IPS DF 6.9 (cell line): ENCODE measurements at regions not wholly inside any gene's neighbourhood (a gene's known extent, or its start where the extent isn't known, plus 50 kb on each side); places are given as distances from the start of the nearest gene placed in this dataset.
A peak's percentile ranks its signal among the peaks of the same experiment; 100 is the strongest.

Experiments
- DNase-seq: peaks from one replicate; pipeline ENCODE4 v3.0.0-alpha.2; 2013; ENCODE audit warnings: low read depth, low spot score
- H3K27ac ChIP-seq: one replicate; pipeline ENCODE4 v1.5.1; 2013; ENCODE audit warnings: low read length, control low read depth
- H3K27me3 ChIP-seq: 2 replicates; pipeline ENCODE4 v1.6.1; 2013; ENCODE audit warnings: mild to moderate bottlenecking, low read length; ENCODE audit not compliant: control insufficient read depth, insufficient read depth
- H3K36me3 ChIP-seq: 2 replicates; pipeline ENCODE4 v1.6.1; 2013; ENCODE audit warnings: low read length; ENCODE audit not compliant: control insufficient read depth, insufficient read depth
- H3K4me1 ChIP-seq: 2 replicates; pipeline ENCODE4 v1.6.1; 2013; ENCODE audit warnings: low read length; ENCODE audit not compliant: control insufficient read depth, insufficient read depth
- H3K4me3 ChIP-seq: 2 replicates; pipeline ENCODE4 v1.5.1; 2013; ENCODE audit warnings: mild to moderate bottlenecking, low read length
- H3K9me3 ChIP-seq: 2 replicates; pipeline ENCODE4 v1.6.1; 2013; ENCODE audit warnings: low read length, inconsistent platforms; ENCODE audit not compliant: control insufficient read depth, insufficient read depth
- WGBS: extraction: QIAGEN DNeasy Blood & Tissue Kit; methylation state at CpG from one replicate; pipeline ENCODE4 v1.1.7; 2013; ENCODE audit warnings: mixed read lengths, missing lambda C conversion rate; ENCODE audit not compliant: insufficient read length, insufficient coverage; 5-methylcytosine and 5-hydroxymethylcytosine counted together

DNA sequence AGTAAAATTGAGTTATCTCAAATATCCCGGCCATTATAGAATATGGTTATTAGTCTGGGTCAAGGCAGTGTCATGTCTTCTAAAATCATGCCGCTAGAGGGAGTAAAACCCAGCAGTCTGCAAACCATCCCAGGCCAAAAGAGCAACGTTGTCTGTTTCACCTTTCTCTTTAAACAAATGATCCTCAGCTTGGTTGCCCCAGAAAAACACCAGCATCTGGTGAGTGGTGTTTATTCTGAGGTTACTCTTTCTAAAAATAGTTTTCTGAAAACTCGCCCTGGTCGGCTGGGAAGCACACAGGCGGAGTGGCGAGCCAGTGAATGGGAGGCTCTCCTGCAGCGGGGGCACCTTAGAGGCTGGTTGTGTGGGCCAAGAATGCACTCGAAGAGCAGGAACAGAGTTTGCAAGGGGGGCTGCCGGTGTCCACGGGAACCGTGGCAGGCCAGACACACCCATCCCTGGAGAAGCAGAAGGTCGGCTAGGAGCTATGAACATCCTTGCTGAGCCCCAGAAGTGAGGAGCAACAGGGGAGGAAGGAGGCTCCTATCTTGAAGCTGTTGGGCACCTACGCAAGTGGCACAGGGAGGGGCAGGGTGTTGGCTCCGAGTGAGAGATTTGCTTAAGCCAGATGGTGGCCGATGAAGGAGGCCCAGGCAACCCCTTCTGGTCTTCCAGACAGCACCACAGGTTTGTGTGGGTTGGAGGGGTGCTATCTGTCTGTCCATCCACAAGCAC lies 297.1 kb downstream of the ETS1 start:
- peak; percentile 11 for DNase-seq
- Histone ChIP-seq H3K27ac (no peak overlapping the region), H3K36me3 (no peaks in the 10 kb centered on the region), H3K9me3 (no peaks in the 10 kb centered on the region), H3K4me3 (no peak overlapping the region), H3K27me3 (no peaks in the 10 kb centered on the region), H3K4me1 (0 out of 2 replicates have a peak, but pooled peaks cover 1% of the 10 kb centered on the region)
- WGBS, result no CpG with 5 or more reads among the region's 16 CpGs

DNA sequence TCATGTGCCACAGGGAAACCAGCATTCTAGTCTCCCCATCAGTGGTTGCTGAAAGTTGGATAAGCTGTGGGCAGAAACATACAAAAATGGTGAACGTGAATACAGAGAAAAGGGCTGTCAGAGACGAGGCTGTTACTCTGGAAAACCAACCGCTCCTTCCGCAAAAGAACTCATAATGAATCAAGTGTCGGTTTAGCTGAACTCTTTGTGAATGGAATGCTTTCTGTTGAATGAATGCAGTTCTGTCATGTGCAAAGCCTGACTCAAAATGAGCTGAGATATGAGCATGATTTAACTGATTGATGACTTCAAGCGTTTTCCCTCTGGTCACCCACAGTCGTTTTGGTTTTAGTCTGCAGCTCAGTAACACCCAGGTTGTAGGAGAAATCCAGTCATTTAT lies 298.3 kb downstream of the ETS1 start:
- H3K4me1 ChIP-seq, result 0 out of 2 replicates have a peak, but pooled peaks cover 1% of the 10 kb centered on the region
- no peaks in the 10 kb centered on the region for H3K9me3 ChIP-seq
- DNase-seq, result no peak
- no CpG with 5 or more reads among the region's 7 CpGs for WGBS
- no peak overlapping the region for H3K4me3 ChIP-seq
- H3K36me3 ChIP-seq, result no peaks in the 10 kb centered on the region
- H3K27ac ChIP-seq, result no peak overlapping the region
- H3K27me3 ChIP-seq, result no peaks in the 10 kb centered on the region

DNA sequence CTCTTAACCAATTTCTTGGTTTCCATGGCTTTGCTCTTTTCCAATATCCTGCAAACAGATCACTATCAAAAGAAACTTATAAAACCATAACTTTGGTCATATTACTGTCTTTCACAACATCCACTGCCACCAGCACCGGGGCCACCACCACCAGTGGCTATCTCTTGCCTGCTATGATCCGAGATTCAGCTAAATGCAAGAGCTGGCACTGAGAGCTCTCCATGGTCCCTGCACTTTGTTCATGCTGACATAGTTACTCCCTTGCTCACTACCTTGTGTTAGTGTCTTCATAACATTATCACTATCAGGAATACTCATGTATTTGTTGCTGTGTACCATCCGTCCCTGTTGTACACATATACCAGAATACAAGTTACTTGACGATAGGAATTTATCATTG lies 299.0 kb downstream of the ETS1 start:
- Histone ChIP-seq H3K27me3 (no peaks in the 10 kb centered on the region), H3K36me3 (no peaks in the 10 kb centered on the region), H3K9me3 (no peaks in the 10 kb centered on the region), H3K4me3 (no peak overlapping the region), H3K4me1 (0 out of 2 replicates have a peak, but pooled peaks cover 1% of the 10 kb centered on the region), H3K27ac (no peak overlapping the region)
- WGBS, result no CpG with 5 or more reads among the region's 4 CpGs
- DNase-seq, result no peak

DNA sequence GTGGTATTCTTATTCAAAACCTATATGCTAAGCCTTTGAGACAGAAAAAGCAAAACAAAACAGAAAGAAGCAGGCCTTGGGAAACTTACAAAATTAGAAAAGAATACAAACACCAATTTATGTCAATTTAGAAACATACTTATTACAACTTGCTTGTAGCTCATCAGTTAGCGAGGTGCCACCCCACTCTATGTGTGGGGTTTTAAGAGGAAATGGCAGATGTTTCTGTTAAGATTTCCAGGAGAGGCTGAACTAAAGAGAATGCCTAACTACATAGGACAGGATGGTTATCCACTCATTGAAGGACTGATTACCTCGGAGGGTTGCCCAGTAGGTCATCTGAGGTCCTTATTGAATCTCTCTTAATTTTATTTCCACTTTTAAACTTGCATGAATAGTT lies 302.0 kb downstream of the ETS1 start:
- H3K27me3 ChIP-seq, result no peaks in the 10 kb centered on the region
- H3K4me3 ChIP-seq, result no peak overlapping the region
- H3K4me1 ChIP-seq, result 0 out of 2 replicates have a peak, but pooled peaks cover 1% of the 10 kb centered on the region
- no CpG with 5 or more reads among the region's 2 CpGs for WGBS
- no peaks in the 10 kb centered on the region for H3K9me3 ChIP-seq
- H3K27ac ChIP-seq, result no peak overlapping the region
- no peaks in the 10 kb centered on the region for H3K36me3 ChIP-seq
- no peak for DNase-seq

DNA sequence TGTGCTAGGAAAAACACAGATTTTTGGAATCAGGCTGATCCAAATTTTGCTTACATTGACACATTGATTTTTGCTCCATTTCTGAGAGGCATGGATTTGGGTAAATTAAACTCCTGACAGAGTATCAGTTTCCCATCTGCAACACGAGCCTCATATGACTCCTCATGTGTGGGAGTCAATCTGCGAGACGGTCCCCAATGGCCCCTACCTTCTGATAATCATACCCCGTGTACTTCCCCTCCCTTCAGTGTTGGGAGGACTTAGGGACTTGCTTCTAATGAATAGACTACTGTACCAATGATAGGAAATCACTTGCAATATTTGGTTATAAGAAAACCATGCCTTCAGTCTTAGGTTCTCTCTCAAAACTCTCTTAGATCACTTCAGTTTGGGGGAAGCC lies 302.7 kb downstream of the ETS1 start:
- Histone ChIP-seq H3K4me1 (no peaks in the 10 kb centered on the region), H3K27ac (no peak overlapping the region), H3K27me3 (no peaks in the 10 kb centered on the region), H3K9me3 (no peaks in the 10 kb centered on the region), H3K36me3 (no peaks in the 10 kb centered on the region), H3K4me3 (no peak overlapping the region)
- WGBS, result no CpG with 5 or more reads among the region's 4 CpGs
- DNase-seq, result no peak

DNA sequence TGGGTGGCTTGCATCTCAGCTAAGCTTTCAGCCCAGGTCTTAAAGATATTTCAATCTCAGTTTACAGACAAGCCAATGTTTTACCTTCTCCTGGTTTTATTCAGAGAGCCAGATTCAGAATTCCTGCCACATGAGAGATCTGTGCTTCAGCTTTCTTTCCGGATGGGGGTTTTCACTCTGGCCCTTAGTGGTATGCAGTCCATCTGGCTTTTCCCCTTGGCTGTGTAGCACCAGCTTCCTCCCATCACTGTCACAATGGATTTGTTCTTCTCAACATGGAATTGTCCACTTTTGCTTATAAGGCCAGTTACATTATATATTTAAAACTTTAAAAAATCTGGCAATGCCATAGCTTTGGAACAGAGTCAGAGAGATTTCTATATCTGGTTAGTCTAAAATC lies 303.9 kb downstream of the ETS1 start:
- no peaks in the 10 kb centered on the region for H3K27me3 ChIP-seq
- H3K9me3 ChIP-seq, result no peaks in the 10 kb centered on the region
- H3K4me3 ChIP-seq, result no peak overlapping the region
- no peaks in the 10 kb centered on the region for H3K36me3 ChIP-seq
- no peak overlapping the region for H3K27ac ChIP-seq
- DNase-seq, result no peak
- WGBS, result no CpG with 5 or more reads among the region's 1 CpG
- H3K4me1 ChIP-seq, result no peaks in the 10 kb centered on the region

DNA sequence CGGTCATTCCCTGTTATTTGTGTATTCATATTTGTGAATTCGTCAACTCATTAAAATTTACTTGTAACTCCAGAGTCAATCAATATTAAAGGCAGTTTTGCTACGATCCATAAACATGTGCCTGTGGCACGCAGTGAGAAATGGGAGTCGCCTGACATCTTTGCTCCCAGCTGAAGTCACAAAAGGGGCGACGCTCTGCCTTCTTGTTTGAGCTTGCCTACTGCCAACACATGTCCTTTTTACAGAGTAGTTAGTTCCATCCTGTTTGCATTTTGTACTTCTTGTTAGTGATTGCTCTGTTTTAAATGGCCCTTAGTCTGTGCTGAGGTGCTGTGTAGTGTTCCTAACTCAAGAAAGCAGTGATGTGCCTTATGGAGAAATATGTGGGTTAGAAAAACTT lies 305.3 kb downstream of the ETS1 start:
- H3K4me3 ChIP-seq, result no peak overlapping the region
- no peaks in the 10 kb centered on the region for H3K36me3 ChIP-seq
- H3K27me3 ChIP-seq, result no peaks in the 10 kb centered on the region
- DNase-seq, result no peak
- H3K27ac ChIP-seq, result no peak overlapping the region
- H3K4me1 ChIP-seq, result no peaks in the 10 kb centered on the region
- no CpG with 5 or more reads among the region's 7 CpGs for WGBS
- no peaks in the 10 kb centered on the region for H3K9me3 ChIP-seq

DNA sequence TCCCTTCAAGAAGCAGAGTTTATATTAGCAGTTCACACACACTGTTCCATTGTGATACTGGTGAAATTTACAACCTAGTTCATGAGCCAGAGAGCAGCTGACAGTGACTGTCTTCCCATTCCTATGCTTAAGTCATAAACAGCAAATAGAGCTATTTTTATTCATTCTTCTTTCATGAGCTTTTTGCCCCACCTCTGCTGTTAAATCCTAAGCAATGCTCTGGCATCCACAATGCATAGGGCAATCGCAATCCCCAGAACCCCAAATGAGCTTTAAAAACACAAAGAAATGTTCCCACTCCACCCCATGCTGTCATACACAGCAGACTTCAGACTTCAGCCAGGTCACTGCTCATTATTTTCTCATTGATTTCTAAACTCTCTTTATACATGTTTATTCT lies 307.5 kb downstream of the ETS1 start:
- H3K27ac ChIP-seq, result no peak overlapping the region
- H3K27me3 ChIP-seq, result no peaks in the 10 kb centered on the region
- H3K9me3 ChIP-seq, result no peaks in the 10 kb centered on the region
- no peak overlapping the region for H3K4me3 ChIP-seq
- no CpG with 5 or more reads among the region's 1 CpG for WGBS
- H3K4me1 ChIP-seq, result no peaks in the 10 kb centered on the region
- DNase-seq, result no peak
- H3K36me3 ChIP-seq, result no peaks in the 10 kb centered on the region

DNA sequence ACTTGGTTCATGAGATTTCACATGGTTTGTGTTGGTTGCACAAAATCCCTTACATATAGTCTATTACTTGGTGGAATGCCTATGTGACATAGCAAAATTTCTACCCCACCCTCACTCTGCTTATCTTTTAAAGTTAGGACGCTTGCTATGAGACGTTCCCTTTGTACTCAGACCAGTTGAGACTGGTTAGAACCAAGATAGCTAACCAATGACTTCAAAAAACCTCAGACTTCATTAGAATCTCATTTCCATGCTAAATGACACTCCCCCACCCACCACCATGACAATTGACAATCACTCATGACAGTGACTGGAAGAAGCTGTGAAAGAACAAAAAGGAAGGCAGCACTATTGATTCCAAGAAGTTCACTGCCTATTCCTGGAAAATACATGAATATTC lies 313.6 kb downstream of the ETS1 start:
- H3K9me3 ChIP-seq, result no peaks in the 10 kb centered on the region

DNA sequence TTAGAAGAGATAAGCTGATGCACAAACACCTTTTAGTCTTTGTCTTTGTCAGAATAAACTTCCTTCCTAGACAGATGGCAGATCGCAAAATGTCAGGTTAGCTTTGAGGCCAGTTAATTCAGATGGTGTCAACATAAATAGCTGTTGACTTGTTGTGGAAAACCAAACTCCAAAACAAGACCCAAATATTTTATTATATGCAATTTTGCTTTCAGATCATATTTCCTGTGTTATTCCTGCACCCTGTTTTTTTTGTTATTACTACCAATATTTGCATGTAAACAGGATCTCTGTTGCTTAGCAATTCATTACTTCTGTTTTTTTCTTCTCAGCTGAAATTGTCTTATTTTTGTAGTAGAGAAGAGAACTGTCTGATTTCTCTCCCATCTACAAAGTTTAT lies 316.0 kb downstream of the ETS1 start:
- Histone ChIP-seq H3K4me3 (no peak overlapping the region), H3K36me3 (no peaks in the 10 kb centered on the region), H3K27me3 (no peaks in the 10 kb centered on the region), H3K4me1 (no peaks in the 10 kb centered on the region), H3K27ac (no peak overlapping the region), H3K9me3 (no peaks in the 10 kb centered on the region)
- no peak for DNase-seq
- no CpG with 5 or more reads among the region's 1 CpG for WGBS

More for the DNA sequence above, 313.6 kb downstream of the ETS1 start:
- DNase-seq, result no peak
- Histone ChIP-seq H3K27me3 (no peaks in the 10 kb centered on the region), H3K36me3 (no peaks in the 10 kb centered on the region), H3K27ac (no peak overlapping the region), H3K4me1 (no peaks in the 10 kb centered on the region), H3K4me3 (no peak overlapping the region)
- no CpG with 5 or more reads among the region's 2 CpGs for WGBS

DNA sequence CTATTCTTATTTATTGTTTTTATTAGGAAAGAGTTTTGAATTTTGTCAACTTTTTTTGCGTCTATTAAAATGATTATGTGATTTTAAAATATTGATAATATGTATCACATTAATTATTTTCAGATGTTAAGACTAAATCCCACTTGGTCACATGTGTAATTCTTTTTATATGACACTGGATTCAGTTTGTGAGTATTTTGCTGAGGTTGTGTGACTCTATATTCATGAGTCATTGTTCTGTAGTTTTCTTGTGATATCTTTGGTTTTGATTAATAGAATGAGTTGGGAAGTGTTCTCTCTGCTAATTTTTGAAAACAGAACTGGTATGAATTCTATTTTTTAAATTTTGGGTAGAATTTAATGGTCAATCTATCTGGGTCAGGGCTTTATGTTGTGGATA lies 317.9 kb downstream of the ETS1 start:
- no peak for DNase-seq
- Histone ChIP-seq H3K4me1 (no peaks in the 10 kb centered on the region), H3K36me3 (no peaks in the 10 kb centered on the region), H3K27ac (no peak overlapping the region), H3K27me3 (no peaks in the 10 kb centered on the region), H3K9me3 (no peaks in the 10 kb centered on the region), H3K4me3 (no peak overlapping the region)
- WGBS, result no CpG with 5 or more reads among the region's 1 CpG
